H1 (cell line): ENCODE measurements at regions not wholly inside any gene's neighbourhood (a gene's known extent, or its start where the extent isn't known, plus 50 kb on each side); places are given as distances from the start of the nearest gene placed in this dataset.

ENCODE experiments used
- CHD2 ChIP-seq: IDR thresholded peaks from 2 replicates; pipeline ENCODE4 v1.6.1; 2012; ENCODE audit warnings: low read length, improper control_type of control experiment
- CTCF ChIP-seq, 3 experiments: IDR thresholded peaks; 1 replicate in 2 of 3; 2 replicates in 1 of 3; pipeline versions ENCODE4 v1.5.1 to v1.6.1; 2011; ENCODE audit warnings: low read length in 3 of 3, mild to moderate bottlenecking in 3 of 3, inconsistent platforms in 2 of 3, low read depth in 1 of 3, moderate library complexity in 1 of 3; ENCODE audit not compliant: insufficient read depth in 1 of 3; ENCODE audit errors: control extremely low read depth in 1 of 3
- GABPA ChIP-seq: IDR thresholded peaks from 2 replicates; pipeline ENCODE4 v1.6.1; 2011; ENCODE audit warnings: mild to moderate bottlenecking, low read length, moderate library complexity, borderline replicate concordance; ENCODE audit not compliant: insufficient read depth
- JUND ChIP-seq: IDR thresholded peaks from 2 replicates; pipeline ENCODE4 v1.6.1; 2011; ENCODE audit warnings: mild to moderate bottlenecking, improper control_type of control experiment, low read length
- POLR2A ChIP-seq, 2 experiments: IDR thresholded peaks; 1 replicate in 1 of 2; 2 replicates in 1 of 2; pipeline ENCODE4 v1.6.1; 2011; ENCODE audit warnings: low read depth in 2 of 2, low read length in 2 of 2, mild to moderate bottlenecking in 2 of 2; ENCODE audit errors: control extremely low read depth in 1 of 2
- POLR2AphosphoS5 ChIP-seq: IDR thresholded peaks from 2 replicates; pipeline ENCODE4 v1.6.1; 2011; ENCODE audit warnings: low read depth, low read length
- TAF1 ChIP-seq: IDR thresholded peaks from 2 replicates; pipeline ENCODE4 v1.6.1; 2011; ENCODE audit warnings: mild to moderate bottlenecking, low read depth, low read length
- TF ChIP-seq, protein P1 (sequence below): IDR thresholded peaks from 2 replicates; pipeline ENCODE4 v1.6.1; 2012; ENCODE audit warnings: inconsistent platforms

- no peak for TF ChIP-seq POLR2AphosphoS5
- TF ChIP-seq TAF1, result no peak
- no peak for TF ChIP-seq CTCF (IDR thresholded peaks at IDR 0.05; ENCODE audit: control extremely low read depth in 1 of 3, insufficient read depth in 1 of 3, low read depth in 1 of 3, low read length in 3 of 3)
- no peak for TF ChIP-seq GABPA
- TF ChIP-seq CHD2, result no peak
- no peak for TF ChIP-seq JUND
- no peak for TF ChIP-seq POLR2A (IDR thresholded peaks at IDR 0.05; ENCODE audit: control extremely low read depth in 1 of 2, low read depth in 2 of 2, low read length in 2 of 2)
- TF ChIP-seq, protein P1, sequence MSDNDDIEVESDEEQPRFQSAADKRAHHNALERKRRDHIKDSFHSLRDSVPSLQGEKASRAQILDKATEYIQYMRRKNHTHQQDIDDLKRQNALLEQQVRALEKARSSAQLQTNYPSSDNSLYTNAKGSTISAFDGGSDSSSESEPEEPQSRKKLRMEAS, result no peak
Measured at GRCh38 chr2:160566717-160567116, 73.1 kb upstream of the RBMS1 start.
